HG03175 (cell line): ENCODE measurements at regions not wholly inside any gene's neighbourhood (a gene's known extent, or its start where the extent isn't known, plus 50 kb on each side); places are given as distances from the start of the nearest gene placed in this dataset.
"Not testable (repeated sequence)": the region's sequence is repeated elsewhere in the genome, so short reads cannot be mapped to it uniquely, and the experiment has no call there.

Source experiments
- ATAC-seq: cut with Tn5 transposase; IDR thresholded peaks from one replicate; pipeline ENCODE4 v1.9.1; 2021; ENCODE audit warnings: mild to moderate bottlenecking, moderate library complexity; ENCODE audit not compliant: unreplicated experiment

- no peak for ATAC-seq
These were observed 91.4 kb downstream of the NCOR2 start for GRCh38 chr12:124476011-124476400.

- ATAC-seq: no peak
These were observed 92.0 kb downstream of the NCOR2 start for GRCh38 chr12:124475295-124476010.

GRCh38 chr12:124474709-124475108 is 92.7 kb downstream of the NCOR2 start:
- no peak for ATAC-seq

- no peak for ATAC-seq
These were observed 94.6 kb downstream of the NCOR2 start for GRCh38 chr12:124472690-124473279.

GRCh38 chr12:124471828-124472227 is 95.6 kb downstream of the NCOR2 start:
- no peak for ATAC-seq

DNA sequence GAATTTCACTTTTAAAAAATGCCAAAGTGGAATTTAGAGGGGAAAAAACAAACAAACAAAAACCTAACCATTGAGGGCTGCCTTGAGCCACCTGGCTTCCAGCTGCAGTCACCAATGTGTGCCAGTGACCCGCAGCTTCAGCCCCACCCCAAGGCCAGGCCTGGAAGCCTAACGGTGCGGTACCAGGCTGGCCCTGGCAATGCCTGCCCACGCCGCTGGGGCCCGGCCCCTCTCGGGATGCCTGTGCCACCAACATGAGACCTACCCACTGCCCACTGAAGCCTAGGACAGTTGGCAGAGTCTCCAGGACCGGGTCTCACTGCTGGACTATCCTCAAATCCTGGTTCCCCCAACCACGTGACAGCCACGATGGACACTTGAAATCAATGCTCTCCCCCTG is 96.6 kb downstream of the NCOR2 start:
- no peak for ATAC-seq

- ATAC-seq: no peak
These were observed 97.3 kb downstream of the NCOR2 start for GRCh38 chr12:124470139-124470538.

DNA sequence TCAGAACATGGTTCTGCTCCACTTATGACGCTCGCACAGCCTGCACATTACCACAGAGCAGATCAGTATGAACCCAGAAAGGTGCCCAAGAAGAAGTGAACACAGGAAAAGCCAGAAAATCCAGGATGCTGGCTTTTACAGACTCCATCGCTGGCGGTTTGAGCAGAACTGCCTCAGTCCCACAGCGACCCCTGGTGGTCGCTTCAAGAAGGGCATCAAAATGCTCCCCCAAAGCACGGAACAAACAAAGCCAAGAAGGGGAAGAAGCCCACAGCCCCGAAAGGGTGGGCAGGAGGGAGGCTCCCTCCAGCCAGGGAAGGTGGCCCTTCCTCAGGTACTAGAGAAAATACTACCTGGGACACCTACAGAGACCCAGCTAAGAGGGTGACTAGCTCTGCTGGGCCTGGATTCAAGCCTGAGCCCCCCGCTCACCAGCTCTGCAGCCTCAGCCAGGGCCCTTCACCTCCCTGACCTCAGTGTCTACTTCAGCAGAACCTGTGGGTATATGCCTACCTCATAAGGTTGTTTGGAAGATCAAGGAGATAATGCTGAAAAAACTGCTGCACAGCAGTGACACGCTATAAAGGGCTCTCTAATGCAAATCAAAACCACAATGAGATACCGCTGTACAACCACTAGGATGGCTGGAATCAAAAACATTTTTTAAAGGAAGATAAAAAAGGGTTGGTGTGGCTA is 98.1 kb downstream of the NCOR2 start:
- no peak for ATAC-seq

DNA sequence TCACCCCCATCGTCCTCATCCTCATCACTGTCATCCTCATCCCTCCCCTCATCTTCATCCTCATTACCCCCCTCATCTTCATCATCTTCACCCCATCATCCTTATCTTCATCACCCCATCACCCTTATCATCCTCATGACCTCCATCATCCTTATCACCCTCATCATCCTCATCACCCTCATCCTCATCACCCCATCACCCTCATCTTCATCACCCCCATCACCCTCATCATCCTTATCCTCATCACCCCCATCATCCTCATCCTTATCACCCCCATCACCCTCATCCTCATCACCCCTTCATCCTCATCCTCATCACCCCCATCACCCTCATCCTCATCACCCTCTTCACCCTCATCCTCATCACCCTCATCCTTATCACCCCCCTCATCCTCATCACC is 99.9 kb downstream of the NCOR2 start:
- not testable (repeated sequence) for ATAC-seq

DNA sequence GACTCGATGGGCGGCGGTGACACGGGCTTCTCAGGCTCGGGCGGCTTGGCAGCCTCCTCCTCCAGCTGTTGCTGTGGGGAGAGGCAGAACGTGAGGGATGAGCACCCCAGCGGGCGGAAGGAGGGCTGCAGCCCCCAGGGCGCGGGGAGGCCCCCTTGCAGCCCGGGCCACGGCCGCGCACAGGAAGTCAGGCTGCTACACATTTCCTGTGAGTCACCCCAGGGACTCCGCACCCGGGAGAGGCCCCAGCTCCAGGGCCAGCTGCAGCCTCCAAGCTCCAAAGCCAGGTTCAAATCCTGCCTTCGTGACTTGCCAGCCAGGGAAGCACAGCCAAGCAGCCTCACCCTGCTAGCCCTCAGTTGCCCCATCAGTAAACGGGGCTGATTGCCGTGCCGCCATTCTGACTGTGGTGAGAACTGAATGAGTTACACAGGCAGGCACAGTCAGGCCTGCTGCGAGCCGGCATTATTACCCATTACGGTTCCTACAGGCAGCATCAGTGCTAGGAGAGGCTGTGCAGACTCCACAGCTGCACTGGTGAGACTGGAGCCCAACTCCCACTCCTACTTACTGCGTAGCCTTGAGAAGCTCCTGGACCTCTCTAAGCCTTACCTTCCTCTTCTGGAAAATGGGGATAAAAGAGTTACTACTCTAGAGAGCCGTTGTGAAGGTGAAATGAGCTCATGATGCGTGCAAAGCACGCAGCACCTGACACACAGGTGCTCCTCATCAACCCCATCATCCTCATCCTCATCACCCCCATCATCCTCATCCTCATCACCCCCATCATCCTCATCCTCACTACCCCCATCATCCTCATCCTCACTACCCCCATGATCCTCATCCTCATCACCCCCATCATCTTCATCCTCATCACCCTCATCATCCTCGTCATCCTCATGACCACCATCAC is 100.9 kb downstream of the NCOR2 start:
- peak; percentile 97 for ATAC-seq

GRCh38 chr12:124465473-124465872 is 101.9 kb downstream of the NCOR2 start:
- ATAC-seq: no peak

DNA sequence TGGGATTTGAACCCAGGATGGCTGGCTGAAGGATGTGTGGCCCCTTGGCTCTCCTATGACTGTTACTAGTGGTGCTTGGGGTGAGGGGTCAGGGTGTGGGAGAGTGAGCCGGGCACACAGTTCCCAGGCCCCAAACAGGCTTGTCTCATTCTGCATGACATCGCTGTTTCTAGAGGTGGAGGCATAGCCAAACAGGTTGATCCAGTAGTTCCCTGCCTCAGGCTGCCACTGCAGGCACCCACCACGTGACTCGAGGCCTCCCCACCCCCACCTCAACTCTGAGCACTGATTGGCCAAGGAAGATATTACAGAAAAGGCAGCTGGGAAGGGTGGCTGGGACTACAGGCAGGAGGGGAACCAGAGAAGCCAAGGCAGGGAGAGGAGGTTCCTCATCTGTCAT is 102.6 kb downstream of the NCOR2 start:
- ATAC-seq: no peak

DNA sequence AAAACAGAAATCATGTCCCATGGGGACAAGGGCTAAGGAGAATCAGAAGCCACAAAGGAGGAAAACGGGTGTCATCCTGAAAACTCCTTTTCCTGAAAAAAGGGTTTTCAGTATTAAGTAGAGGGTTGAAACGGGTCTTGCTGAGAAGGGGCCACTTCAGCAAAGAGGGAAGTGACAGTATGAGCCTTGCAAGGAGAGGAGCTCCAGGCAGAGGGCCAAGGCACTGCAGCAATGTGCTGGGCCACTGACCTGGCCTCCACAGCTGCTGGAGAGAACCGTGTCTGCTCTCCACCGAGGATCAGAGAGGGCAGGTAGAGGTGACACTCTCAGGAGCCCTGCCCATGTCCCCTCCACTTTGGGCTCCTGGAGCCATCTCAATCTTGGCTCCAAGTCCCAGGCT is 103.3 kb downstream of the NCOR2 start:
- no peak for ATAC-seq

GRCh38 chr12:124463341-124463921 is 104.0 kb downstream of the NCOR2 start:
- no peak for ATAC-seq

DNA sequence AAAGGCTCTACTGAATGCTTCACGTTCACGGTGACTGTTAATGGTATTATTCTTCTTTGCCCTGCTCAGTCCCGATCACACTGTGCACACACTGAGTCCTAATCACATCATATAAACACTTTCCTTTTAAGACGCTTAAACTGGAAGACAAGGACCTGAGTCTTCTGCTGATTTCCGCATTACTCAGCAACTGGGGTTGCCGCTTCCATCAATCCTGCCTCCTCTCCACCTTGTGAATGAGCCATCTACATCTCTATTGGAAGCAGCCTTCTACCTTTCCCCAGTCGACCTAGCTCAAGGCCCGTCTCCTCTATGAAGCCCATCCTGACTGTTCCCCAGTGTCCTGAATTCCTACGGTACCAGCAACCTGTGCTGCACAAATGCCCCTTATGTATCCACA is 104.7 kb downstream of the NCOR2 start:
- ATAC-seq: no peak

GRCh38 chr12:124461851-124462623 is 105.4 kb downstream of the NCOR2 start:
- ATAC-seq: no peak

DNA sequence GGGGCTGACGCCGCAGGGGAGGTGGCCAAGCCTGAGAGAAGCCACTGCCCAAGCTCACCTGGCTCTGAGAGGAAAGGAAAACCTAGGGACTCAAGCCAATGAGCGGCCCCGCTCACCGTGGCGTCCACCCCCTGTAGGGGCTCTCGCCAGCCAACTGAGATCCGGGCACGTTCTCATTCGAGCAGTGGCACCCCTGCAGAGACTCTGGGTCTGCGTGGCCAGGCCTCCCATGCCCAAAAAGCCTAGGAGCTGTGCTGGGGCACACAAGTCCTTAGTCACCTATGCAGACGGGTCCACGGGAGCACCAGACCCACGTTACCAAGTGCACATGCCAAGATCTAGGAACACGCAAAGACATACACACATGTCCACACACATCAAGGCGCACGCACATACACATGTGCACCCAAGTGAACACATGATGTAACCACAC is 106.2 kb downstream of the NCOR2 start:
- no peak for ATAC-seq

DNA sequence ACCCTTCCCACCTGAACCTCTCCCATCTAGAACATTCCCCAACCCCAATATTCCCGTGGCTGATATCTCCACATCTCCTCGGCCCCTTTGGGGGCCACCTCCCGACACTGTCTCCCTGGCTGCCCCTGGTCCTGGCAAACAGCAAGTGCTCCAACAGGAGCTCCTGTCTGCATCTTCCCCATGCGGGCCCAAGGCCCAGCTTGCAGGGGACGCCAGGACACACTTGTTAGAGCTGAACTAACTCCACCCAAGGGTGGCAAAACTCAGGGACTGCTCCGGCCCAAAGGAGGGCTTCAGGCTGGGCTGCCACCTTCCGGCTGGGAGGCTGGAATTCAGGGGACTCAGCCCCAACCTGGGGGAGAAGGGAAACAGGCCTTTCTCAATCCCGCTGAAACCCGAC is 106.6 kb downstream of the NCOR2 start:
- no peak for ATAC-seq

- no peak for ATAC-seq
These were observed 107.4 kb downstream of the NCOR2 start for GRCh38 chr12:124459852-124460645.
